PC-9 (cell line): ENCODE measurements at regions not wholly inside any gene's neighbourhood (a gene's known extent, or its start where the extent isn't known, plus 50 kb on each side); places are given as distances from the start of the nearest gene placed in this dataset.

Source experiments
- BruUV-seq: library from RNA; stranded (reverse); fragments of 400-500 nt; replicated peaks from 2 replicates; lab custom pipeline; 2021; lab: Mats Ljungman, UMichigan
- CTCF ChIA-PET: fragments of 300-600 bp; sonication (Branson Sonifier 250); formaldehyde crosslinking; loops from one replicate; lab custom pipeline; 2022; ENCODE audit warnings: antibody characterized with exemption; lab: Charles Lee
- POLR2A ChIA-PET: fragments of 300-600 bp; sonication (Branson Sonifier 250); formaldehyde crosslinking; loops from one replicate; lab custom pipeline; 2022; ENCODE audit warnings: antibody characterized with exemption; ENCODE audit not compliant: unreplicated experiment; lab: Charles Lee
- DNase-seq, 2 experiments: peaks; one replicate each; pipeline versions ENCODE4 v3.0.0 to v3.0.0-alpha.2; 2015 to 2022; ENCODE audit warnings: mixed read lengths in 1 of 2
- H2AFZ ChIP-seq: fragments of 200-600 bp; sonication (generic); 2 replicates; pipeline ENCODE4 v1.8.1; 2017; ENCODE audit warnings: antibody characterized with exemption
- H3F3A ChIP-seq: fragments of 200-600 bp; sonication (generic); 2 replicates; pipeline ENCODE4 v1.8.1; 2017; ENCODE audit warnings: antibody characterized with exemption, mild to moderate bottlenecking, low read depth; ENCODE audit not compliant: insufficient read depth
- H3K27ac ChIP-seq: fragments of 200-600 bp; sonication (generic); 2 replicates; pipeline ENCODE4 v1.6.1; 2016; ENCODE audit warnings: mixed run types
- H3K27me3 ChIP-seq: fragments of 200-600 bp; sonication (generic); 2 replicates; pipeline ENCODE4 v1.6.1; 2016; ENCODE audit warnings: low read depth, mixed run types; ENCODE audit not compliant: insufficient read depth
- H3K36me3 ChIP-seq: fragments of 200-600 bp; sonication (generic); 2 replicates; pipeline ENCODE4 v1.6.1; 2016; ENCODE audit warnings: low read depth, mixed run types
- H3K4me1 ChIP-seq: fragments of 200-600 bp; sonication (generic); replicated peaks from 2 replicates; pipeline ENCODE4 v1.6.1; 2016; ENCODE audit warnings: mixed run types; ENCODE audit not compliant: insufficient read depth
- H3K4me2 ChIP-seq: fragments of 200-600 bp; sonication (generic); 2 replicates; pipeline ENCODE4 v1.6.1; 2017; ENCODE audit warnings: mixed run types
- H3K4me3 ChIP-seq: fragments of 200-600 bp; sonication (generic); 2 replicates; pipeline ENCODE4 v1.6.1; 2016; ENCODE audit warnings: mixed run types
- H3K79me2 ChIP-seq: fragments of 200-600 bp; sonication (generic); 2 replicates; pipeline ENCODE4 v1.6.1; 2017; ENCODE audit warnings: low read depth, mixed run types
- H3K9me2 ChIP-seq: fragments of 200-600 bp; sonication (generic); 2 replicates; pipeline ENCODE4 v1.8.1; 2017; ENCODE audit warnings: mild to moderate bottlenecking; ENCODE audit not compliant: insufficient read depth
- H3K9me3 ChIP-seq: fragments of 200-600 bp; sonication (generic); 2 replicates; pipeline ENCODE4 v1.8.1; 2016; ENCODE audit warnings: low read depth; ENCODE audit not compliant: insufficient read depth
- H4K20me1 ChIP-seq: fragments of 200-600 bp; sonication (generic); 2 replicates; pipeline ENCODE4 v1.8.1; 2017; ENCODE audit not compliant: insufficient read depth
- CTCF ChIP-seq: fragments of 200-600 bp; sonication (generic); conservative IDR thresholded peaks from 2 replicates; pipeline ENCODE4 v1.6.1; 2017; ENCODE audit warnings: mixed run types, antibody characterized with exemption, mild to moderate bottlenecking, moderate library complexity
- EZH2 ChIP-seq: fragments of 200-600 bp; sonication (generic); IDR thresholded peaks from 2 replicates; pipeline ENCODE4 v1.8.0; 2017; ENCODE audit warnings: antibody characterized with exemption, low read depth
- intact Hi-C: fragments of 100-400 bp; cut with micrococcal nuclease; formaldehyde crosslinking; loops from one replicate; pipeline ENCODE4 v1.10.0; 2022; ENCODE audit not compliant: unreplicated experiment

GRCh38 chr6:71157345-71157744, 131.3 kb upstream of the OGFRL1 start:
- Histone ChIP-seq H3K27ac (no peak overlapping the region), H3K9me3 (no peaks in the 10 kb centered on the region), H3F3A (no peaks in the 10 kb centered on the region), H4K20me1 (no peaks in the 10 kb centered on the region), H3K27me3 (no peaks in the 10 kb centered on the region), H3K4me1 (no peaks in the 10 kb centered on the region), H3K4me3 (no peak overlapping the region), H3K9me2 (no peaks in the 10 kb centered on the region), H2AFZ (no peak overlapping the region), H3K4me2 (no peak overlapping the region), H3K79me2 (no peaks in the 10 kb centered on the region), H3K36me3 (no peaks in the 10 kb centered on the region)
- BruUV-seq: no TSS peak
- ChIA-PET CTCF (no interaction called here), POLR2A (no interaction called here)
- DNase-seq: no peak
- intact Hi-C loops: no loop called here
- TF ChIP-seq EZH2 (no peak), CTCF (no peak)

- no peak for DNase-seq
- no peak overlapping the region for H3K27ac ChIP-seq
- H2AFZ ChIP-seq: no peak overlapping the region
- intact Hi-C loops: no loop called here
- no peaks in the 10 kb centered on the region for H3K27me3 ChIP-seq
- no peaks in the 10 kb centered on the region for H3K79me2 ChIP-seq
- H4K20me1 ChIP-seq: no peaks in the 10 kb centered on the region
- no peaks in the 10 kb centered on the region for H3F3A ChIP-seq
- TF ChIP-seq CTCF: no peak
- no peak for TF ChIP-seq EZH2
- no peaks in the 10 kb centered on the region for H3K36me3 ChIP-seq
- H3K9me2 ChIP-seq: no peaks in the 10 kb centered on the region
- BruUV-seq: no TSS peak
- ChIA-PET CTCF (no interaction called here), POLR2A (no interaction called here)
- no peaks in the 10 kb centered on the region for H3K9me3 ChIP-seq
- H3K4me2 ChIP-seq: no peak overlapping the region
- H3K4me3 ChIP-seq: no peak overlapping the region
- H3K4me1 ChIP-seq: no peaks in the 10 kb centered on the region
Measured at GRCh38 chr6:71164890-71165289, 123.7 kb upstream of the OGFRL1 start.

GRCh38 chr6:71168233-71168765, 120.3 kb upstream of the OGFRL1 start:
- Histone ChIP-seq H3F3A (no peaks in the 10 kb centered on the region), H3K9me3 (no peaks in the 10 kb centered on the region), H4K20me1 (no peaks in the 10 kb centered on the region), H3K27ac (no peak overlapping the region), H3K9me2 (no peaks in the 10 kb centered on the region), H3K36me3 (no peaks in the 10 kb centered on the region), H3K27me3 (no peaks in the 10 kb centered on the region), H3K4me1 (no peaks in the 10 kb centered on the region), H2AFZ (no peak overlapping the region), H3K79me2 (no peaks in the 10 kb centered on the region), H3K4me3 (no peak overlapping the region), H3K4me2 (no peak overlapping the region)
- no TSS peak for BruUV-seq
- TF ChIP-seq CTCF (no peak), EZH2 (no peak)
- ChIA-PET POLR2A (no interaction called here), CTCF (no interaction called here)
- intact Hi-C loops: no loop called here
- DNase-seq: no peak
